ENCODE measurements at regions not wholly inside any gene's neighbourhood (a gene's known extent, or its start where the extent isn't known, plus 50 kb on each side); places are given as distances from the start of the nearest gene placed in this dataset.

- H3K4me3 ChIP-seq (ENCODE audit: low read depth, low read length), result no peak overlapping the region
- no peak for DNase-seq (ENCODE audit: low read depth)
- TF ChIP-seq CTCF (IDR thresholded peaks at IDR 0.05; ENCODE audit: insufficient read depth, low read depth, low read length), result no peak
Observed at GRCh38 chr5:96093890-96094381, 132.3 kb upstream of the ELL2 start.

GRCh38 chr5:96093340-96093739, 131.7 kb upstream of the ELL2 start:
- no peak overlapping the region for H3K4me3 ChIP-seq (ENCODE audit: low read depth, low read length)
- DNase-seq (ENCODE audit: low read depth), result no peak
- TF ChIP-seq CTCF (IDR thresholded peaks at IDR 0.05; ENCODE audit: insufficient read depth, low read depth, low read length), result no peak

- H3K4me3 ChIP-seq (ENCODE audit: low read depth, low read length), result no peak overlapping the region
- no peak for TF ChIP-seq CTCF (IDR thresholded peaks at IDR 0.05; ENCODE audit: insufficient read depth, low read depth, low read length)
- DNase-seq (ENCODE audit: low read depth), result no peak
Observed at GRCh38 chr5:96091874-96092273, 130.2 kb upstream of the ELL2 start.

- TF ChIP-seq CTCF (IDR thresholded peaks at IDR 0.05; ENCODE audit: insufficient read depth, low read depth, low read length), result no peak
- DNase-seq (ENCODE audit: low read depth), result no peak
- H3K4me3 ChIP-seq (ENCODE audit: low read depth, low read length), result no peak overlapping the region
Observed at GRCh38 chr5:96090215-96090614, 128.6 kb upstream of the ELL2 start.

- no peak for TF ChIP-seq CTCF (IDR thresholded peaks at IDR 0.05; ENCODE audit: insufficient read depth, low read depth, low read length)
- no peak for DNase-seq (ENCODE audit: low read depth)
- H3K4me3 ChIP-seq (ENCODE audit: low read depth, low read length), result no peak overlapping the region
Observed at GRCh38 chr5:96088706-96089498, 127.3 kb upstream of the ELL2 start.

- DNase-seq (ENCODE audit: low read depth), result no peak
- no peak for TF ChIP-seq CTCF (IDR thresholded peaks at IDR 0.05; ENCODE audit: insufficient read depth, low read depth, low read length)
- H3K4me3 ChIP-seq (ENCODE audit: low read depth, low read length), result no peak overlapping the region
Observed at GRCh38 chr5:96087939-96088338, 126.3 kb upstream of the ELL2 start.

Measured in fibroblast of villous mesenchyme (primary cell).